OCI-LY7 (cell line): ENCODE measurements at regions not wholly inside any gene's neighbourhood (a gene's known extent, or its start where the extent isn't known, plus 50 kb on each side); places are given as distances from the start of the nearest gene placed in this dataset.

ENCODE experiments used
- BruUV-seq: library from RNA; stranded (reverse); fragments of 400-500 nt; replicated peaks from 2 replicates; lab custom pipeline; 2021; lab: Mats Ljungman, UMichigan
- CTCF ChIA-PET: fragments of 300-600 bp; sonication (Branson Sonifier 250); formaldehyde crosslinking; loops from one replicate; lab custom pipeline; 2022; ENCODE audit warnings: antibody characterized with exemption; ENCODE audit not compliant: unreplicated experiment; lab: Charles Lee
- POLR2A ChIA-PET: fragments of 300-600 bp; sonication (Branson Sonifier 250); formaldehyde crosslinking; loops from one replicate; lab custom pipeline; 2022; ENCODE audit warnings: antibody characterized with exemption; lab: Charles Lee
- DNase-seq: peaks from one replicate; pipeline ENCODE4 v3.0.0-alpha.2; 2015; ENCODE audit warnings: low spot score
- H2AFZ ChIP-seq: fragments of 200-600 bp; sonication (generic), shearing (Covaris generic); 2 replicates; pipeline ENCODE4 v1.6.1; 2014; ENCODE audit warnings: mild to moderate bottlenecking, antibody characterized with exemption, low read length, moderate library complexity
- H3K27ac ChIP-seq: fragments of 200-600 bp; sonication (generic); 2 replicates; pipeline ENCODE4 v1.5.1; 2014; ENCODE audit warnings: mixed run types, low read depth, mild to moderate bottlenecking, moderate library complexity, low read length, inconsistent platforms; ENCODE audit not compliant: poor library complexity, severe bottlenecking
- H3K36me3 ChIP-seq: fragments of 200-600 bp; sonication (generic); 2 replicates; pipeline ENCODE4 v1.6.1; 2014; ENCODE audit warnings: mild to moderate bottlenecking, antibody characterized with exemption, low read length, moderate library complexity, mixed read lengths; ENCODE audit not compliant: insufficient read depth
- H3K4me1 ChIP-seq: fragments of 200-600 bp; sonication (generic); 2 replicates; pipeline ENCODE4 v1.5.1; 2014; ENCODE audit warnings: mild to moderate bottlenecking, low read length; ENCODE audit not compliant: insufficient read depth, poor library complexity, severe bottlenecking
- H3K4me2 ChIP-seq: fragments of 200-600 bp; sonication (generic); 2 replicates; pipeline ENCODE4 v1.6.1; 2014; ENCODE audit warnings: mild to moderate bottlenecking, low read length
- H3K4me3 ChIP-seq: fragments of 200-600 bp; sonication (generic); 2 replicates; pipeline ENCODE4 v1.5.1; 2014; ENCODE audit warnings: mild to moderate bottlenecking, low read depth, low read length; ENCODE audit not compliant: poor library complexity, severe bottlenecking
- H3K79me2 ChIP-seq: fragments of 200-600 bp; sonication (generic); 2 replicates; pipeline ENCODE4 v1.6.1; 2016; ENCODE audit warnings: low read depth, mild to moderate bottlenecking, low read length, moderate library complexity, mixed read lengths; ENCODE audit not compliant: insufficient read depth
- H3K9me2 ChIP-seq: fragments of 200-600 bp; sonication (generic); 2 replicates; pipeline ENCODE4 v1.6.1; 2016; ENCODE audit warnings: mild to moderate bottlenecking, low read length, mixed read lengths; ENCODE audit not compliant: insufficient read depth
- H3K9me3 ChIP-seq: fragments of 200-600 bp; sonication (generic); 2 replicates; pipeline ENCODE4 v1.6.1; 2014; ENCODE audit warnings: mild to moderate bottlenecking, mixed run types, low read length, mixed read lengths
- H4K20me1 ChIP-seq: fragments of 200-600 bp; sonication (generic); 2 replicates; pipeline ENCODE4 v1.6.1; 2014; ENCODE audit warnings: mild to moderate bottlenecking, antibody characterized with exemption, low read length, moderate library complexity, mixed read lengths; ENCODE audit not compliant: insufficient read depth
- EZH2phosphoT487 ChIP-seq: fragments of 200-600 bp; sonication (generic); IDR thresholded peaks from 2 replicates; pipeline ENCODE4 v1.6.1; 2018; ENCODE audit warnings: low read depth, borderline replicate concordance, mild to moderate bottlenecking, mixed run types, antibody characterized with exemption, low read length, moderate library complexity, mixed read lengths
- intact Hi-C: fragments of 100-400 bp; cut with micrococcal nuclease; formaldehyde crosslinking; loops from one replicate; pipeline ENCODE4 v1.10.0; 2022; ENCODE audit not compliant: unreplicated experiment
- TF ChIP-seq, protein P1 (sequence below): fragments of 200-600 bp; sonication (generic); conservative IDR thresholded peaks from 2 replicates; pipeline ENCODE4 v1.5.1; 2014; ENCODE audit warnings: mild to moderate bottlenecking, antibody characterized with exemption, low read length, moderate library complexity, mixed read lengths

DNA sequence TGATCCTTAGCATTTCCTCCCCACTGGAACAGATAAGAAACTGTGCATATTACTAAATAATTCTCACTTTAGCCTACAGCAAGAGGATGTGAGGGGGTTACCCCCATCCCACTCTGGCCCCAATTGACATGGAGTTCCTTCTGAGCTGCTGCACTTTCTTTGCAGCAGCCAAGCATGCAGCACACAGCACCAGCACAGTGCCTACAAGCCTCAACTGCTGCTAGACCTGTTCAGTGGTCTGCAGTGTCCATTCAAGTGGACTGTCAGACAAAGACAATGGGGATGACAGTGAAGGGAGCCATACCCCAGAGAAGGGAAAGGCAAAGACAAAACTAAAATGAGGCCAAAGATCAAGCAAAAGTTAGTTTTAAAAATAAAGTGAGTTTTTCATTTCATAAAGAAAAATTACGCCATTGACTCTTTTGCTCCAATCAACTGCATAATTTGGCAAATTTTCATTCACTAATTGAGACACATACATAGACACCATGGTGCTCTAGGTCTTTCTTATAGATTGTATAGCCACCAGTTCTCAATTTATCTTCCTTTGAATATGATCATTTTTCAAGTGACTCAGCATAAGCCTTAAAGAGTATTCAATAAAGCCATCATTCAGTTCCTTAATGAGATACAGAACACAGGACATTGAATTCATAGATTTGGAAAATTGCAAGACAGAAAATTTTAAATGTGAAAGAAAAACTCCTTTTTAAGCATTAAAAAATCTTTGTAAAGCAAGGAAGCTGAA is 410.6 kb downstream of the HNRNPD start:
- no TSS peak for BruUV-seq
- H3K4me3 ChIP-seq: no peak overlapping the region
- no peak overlapping the region for H3K4me2 ChIP-seq
- intact Hi-C loops: no loop called here
- DNase-seq: no peak
- H4K20me1 ChIP-seq: no peaks in the 10 kb centered on the region
- no peaks in the 10 kb centered on the region for H3K36me3 ChIP-seq
- H3K4me1 ChIP-seq: peaks cover 35% of the 10 kb centered on the region
- ChIA-PET POLR2A (interaction anchor here (1.3 to 4.1 kb wide), 4 partner anchors 9 to 44 kb away, joined by 3 to 26 read pairs (median 8); no protein-coding TSS in a partner anchor), CTCF (no interaction called here)
- H3K27ac ChIP-seq: no peak overlapping the region
- no peaks in the 10 kb centered on the region for H3K79me2 ChIP-seq
- H2AFZ ChIP-seq: peak overlapping the region; percentile 17; the same call in 1 of the 2 replicates
- TF ChIP-seq, protein P1, sequence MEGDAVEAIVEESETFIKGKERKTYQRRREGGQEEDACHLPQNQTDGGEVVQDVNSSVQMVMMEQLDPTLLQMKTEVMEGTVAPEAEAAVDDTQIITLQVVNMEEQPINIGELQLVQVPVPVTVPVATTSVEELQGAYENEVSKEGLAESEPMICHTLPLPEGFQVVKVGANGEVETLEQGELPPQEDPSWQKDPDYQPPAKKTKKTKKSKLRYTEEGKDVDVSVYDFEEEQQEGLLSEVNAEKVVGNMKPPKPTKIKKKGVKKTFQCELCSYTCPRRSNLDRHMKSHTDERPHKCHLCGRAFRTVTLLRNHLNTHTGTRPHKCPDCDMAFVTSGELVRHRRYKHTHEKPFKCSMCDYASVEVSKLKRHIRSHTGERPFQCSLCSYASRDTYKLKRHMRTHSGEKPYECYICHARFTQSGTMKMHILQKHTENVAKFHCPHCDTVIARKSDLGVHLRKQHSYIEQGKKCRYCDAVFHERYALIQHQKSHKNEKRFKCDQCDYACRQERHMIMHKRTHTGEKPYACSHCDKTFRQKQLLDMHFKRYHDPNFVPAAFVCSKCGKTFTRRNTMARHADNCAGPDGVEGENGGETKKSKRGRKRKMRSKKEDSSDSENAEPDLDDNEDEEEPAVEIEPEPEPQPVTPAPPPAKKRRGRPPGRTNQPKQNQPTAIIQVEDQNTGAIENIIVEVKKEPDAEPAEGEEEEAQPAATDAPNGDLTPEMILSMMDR: no peak
- no peak for TF ChIP-seq EZH2phosphoT487
- H3K9me3 ChIP-seq: no peaks in the 10 kb centered on the region
- no peaks in the 10 kb centered on the region for H3K9me2 ChIP-seq

GRCh38 chr4:81960961-81961360 is 412.8 kb downstream of the HNRNPD start:
- POLR2A ChIA-PET: interaction anchor here (1.6 kb wide), 1 partner anchor 12 kb away, joined by 3 read pairs; no protein-coding TSS in a partner anchor
- Histone ChIP-seq H3K4me1 (peaks cover 13% of the 10 kb centered on the region), H4K20me1 (no peaks in the 10 kb centered on the region), H3K27ac (no peak overlapping the region), H3K4me3 (no peak overlapping the region), H3K9me2 (no peaks in the 10 kb centered on the region), H3K79me2 (no peaks in the 10 kb centered on the region), H3K36me3 (no peaks in the 10 kb centered on the region), H2AFZ (no peak overlapping the region), H3K9me3 (no peaks in the 10 kb centered on the region), H3K4me2 (no peak overlapping the region)
- DNase-seq: no peak
- intact Hi-C loops: no loop called here
- no TSS peak for BruUV-seq
- TF ChIP-seq, protein P1: no peak
- no peak for TF ChIP-seq EZH2phosphoT487
- CTCF ChIA-PET: interaction anchor here (0.6 kb wide), 1 partner anchor 17 kb away, joined by 3 read pairs; no protein-coding TSS in a partner anchor

DNA sequence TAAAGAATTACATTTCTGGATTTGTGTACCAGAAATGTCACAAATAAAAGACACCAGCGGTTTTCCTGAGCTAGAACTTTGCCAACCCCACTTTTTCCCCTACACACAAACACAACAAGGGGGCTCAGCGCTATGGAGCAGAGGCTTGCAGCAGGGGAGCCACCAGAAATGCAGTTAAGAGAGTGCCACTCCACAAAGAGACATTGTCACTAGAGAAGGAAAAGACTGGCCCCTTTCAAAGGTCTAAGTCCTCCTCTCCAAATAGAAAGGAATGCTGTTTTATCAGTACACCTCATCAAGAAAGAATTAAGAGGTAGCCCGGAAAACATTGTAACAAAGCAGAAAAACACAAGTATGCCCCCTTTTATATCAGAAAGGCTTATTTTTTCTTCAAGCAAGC is 419.5 kb downstream of the HNRNPD start:
- Histone ChIP-seq H2AFZ (no peak overlapping the region), H3K9me3 (no peaks in the 10 kb centered on the region), H3K79me2 (no peaks in the 10 kb centered on the region), H3K4me1 (no peaks in the 10 kb centered on the region), H3K27ac (no peak overlapping the region), H3K4me2 (no peak overlapping the region), H3K9me2 (no peaks in the 10 kb centered on the region), H3K4me3 (no peak overlapping the region), H3K36me3 (no peaks in the 10 kb centered on the region), H4K20me1 (no peaks in the 10 kb centered on the region)
- CTCF ChIA-PET: no interaction called here
- TF ChIP-seq EZH2phosphoT487: no peak
- TF ChIP-seq, protein P1: no peak
- DNase-seq: no peak
- intact Hi-C loops: no loop called here
- no TSS peak for BruUV-seq
- POLR2A ChIA-PET: interaction anchor here (1.0 kb wide), 1 partner anchor 9 kb away, joined by 5 read pairs; no protein-coding TSS in a partner anchor
